Caco-2 (cell line): ENCODE measurements at regions not wholly inside any gene's neighbourhood (a gene's known extent, or its start where the extent isn't known, plus 50 kb on each side); places are given as distances from the start of the nearest gene placed in this dataset.

Experiments used
- BruUV-seq: library from RNA; stranded (reverse); fragments of 400-500 nt; replicated peaks from 2 replicates; lab custom pipeline; 2021; lab: Mats Ljungman, UMichigan
- CTCF ChIA-PET: fragments of 300-600 bp; sonication (Branson Sonifier 250); formaldehyde crosslinking; loops from one replicate; lab custom pipeline; 2022; ENCODE audit warnings: antibody characterized with exemption; lab: Charles Lee
- POLR2A ChIA-PET: fragments of 300-600 bp; sonication (Branson Sonifier 250); formaldehyde crosslinking; loops from one replicate; lab custom pipeline; 2022; ENCODE audit warnings: antibody characterized with exemption; lab: Charles Lee
- DNase-seq, 2 experiments: peaks; one replicate each; pipeline versions ENCODE4 v3.0.0 to v3.0.0-alpha.2; 2020 to 2022
- H3K27me3 ChIP-seq: replicated peaks from 2 replicates; pipeline ENCODE4 v1.6.0; 2011; ENCODE audit warnings: low read length; ENCODE audit not compliant: control insufficient read depth, insufficient read depth
- H3K36me3 ChIP-seq: 2 replicates; pipeline ENCODE4 v1.5.1; 2011; ENCODE audit warnings: low read length; ENCODE audit not compliant: control insufficient read depth, insufficient read depth
- H3K4me1 ChIP-seq: fragments of 250-450 bp; sonication (Bioruptor Pico); 2 replicates; pipeline ENCODE4 v1.5.1; 2020; ENCODE audit warnings: mild to moderate bottlenecking
- H3K4me3 ChIP-seq: 2 replicates; pipeline ENCODE4 v1.5.1; 2011; ENCODE audit warnings: low read depth, mild to moderate bottlenecking, control low read depth, low read length
- H3K9me3 ChIP-seq: fragments of 250-450 bp; sonication (Bioruptor Pico); 2 replicates; pipeline ENCODE4 v1.5.1; 2020; ENCODE audit warnings: mild to moderate bottlenecking, moderate library complexity
- H3K27ac Mint-ChIP-seq: one replicate; pipeline ENCODE4 v1.8.0; 2022; ENCODE audit warnings: mixed read lengths; ENCODE audit not compliant: unreplicated experiment
- H3K27me3 Mint-ChIP-seq: one replicate; pipeline ENCODE4 v1.8.0; 2022; ENCODE audit warnings: mixed read lengths; ENCODE audit not compliant: insufficient read depth, unreplicated experiment
- H3K36me3 Mint-ChIP-seq: one replicate; pipeline ENCODE4 v1.8.0; 2022; ENCODE audit warnings: mild to moderate bottlenecking, mixed read lengths; ENCODE audit not compliant: insufficient read depth, unreplicated experiment
- H3K4me1 Mint-ChIP-seq: one replicate; pipeline ENCODE4 v1.8.0; 2022; ENCODE audit warnings: low read depth, mixed read lengths; ENCODE audit not compliant: unreplicated experiment
- H3K4me3 Mint-ChIP-seq: one replicate; pipeline ENCODE4 v1.8.0; 2022; ENCODE audit warnings: mild to moderate bottlenecking, moderate library complexity, mixed read lengths; ENCODE audit not compliant: unreplicated experiment
- H3K9me3 Mint-ChIP-seq: one replicate; pipeline ENCODE4 v1.8.0; 2022; ENCODE audit warnings: mixed read lengths; ENCODE audit not compliant: unreplicated experiment
- CTCF ChIP-seq, 2 experiments: fragments of 200-600 bp in 1 of 2; IDR thresholded peaks; 1 replicate in 1 of 2; 2 replicates in 1 of 2; pipeline versions ENCODE4 v1.5.1 to v1.8.0; 2011 to 2022; ENCODE audit warnings: antibody characterized with exemption in 1 of 2, control low read depth in 1 of 2, inconsistent platforms in 1 of 2, low read depth in 1 of 2, low read length in 1 of 2, mild to moderate bottlenecking in 1 of 2, moderate library complexity in 1 of 2; ENCODE audit not compliant: insufficient read depth in 1 of 2, severe bottlenecking in 1 of 2, unreplicated experiment in 1 of 2
- intact Hi-C: fragments of 100-400 bp; cut with micrococcal nuclease; formaldehyde crosslinking; loops from one replicate; pipeline ENCODE4 v1.10.0; 2022; ENCODE audit not compliant: unreplicated experiment

GRCh38 chrX:69085151-69085550, 80.1 kb downstream of the PJA1 start:
- H3K27me3 Mint-ChIP-seq: no peaks in the 10 kb centered on the region
- no peaks in the 10 kb centered on the region for H3K9me3 ChIP-seq
- no peak overlapping the region for H3K27ac Mint-ChIP-seq
- TF ChIP-seq CTCF (IDR thresholded peaks at IDR 0.05; ENCODE audit: insufficient read depth in 1 of 2, low read depth in 1 of 2, low read length in 1 of 2, severe bottlenecking in 1 of 2, unreplicated experiment in 1 of 2): no peak
- H3K4me3 Mint-ChIP-seq: no peak overlapping the region
- no peaks in the 10 kb centered on the region for H3K9me3 Mint-ChIP-seq
- DNase-seq: no peak
- no peaks in the 10 kb centered on the region for H3K27me3 ChIP-seq
- H3K4me1 ChIP-seq: no peaks in the 10 kb centered on the region
- ChIA-PET POLR2A (no interaction called here), CTCF (no interaction called here)
- intact Hi-C loops: no loop called here
- no peaks in the 10 kb centered on the region for H3K4me1 Mint-ChIP-seq
- no peaks in the 10 kb centered on the region for H3K36me3 ChIP-seq
- H3K4me3 ChIP-seq: no peak overlapping the region
- BruUV-seq: no TSS peak
- H3K36me3 Mint-ChIP-seq: no peaks in the 10 kb centered on the region

GRCh38 chrX:69083801-69084200, 81.5 kb downstream of the PJA1 start:
- no peak overlapping the region for H3K4me3 ChIP-seq
- no peaks in the 10 kb centered on the region for H3K4me1 Mint-ChIP-seq
- H3K4me3 Mint-ChIP-seq: no peak overlapping the region
- no peaks in the 10 kb centered on the region for H3K27me3 Mint-ChIP-seq
- BruUV-seq: no TSS peak
- ChIA-PET CTCF (interaction anchor here (0.6 kb wide), 1 partner anchor 140 kb away, joined by 3 read pairs; no protein-coding TSS in a partner anchor), POLR2A (interaction anchor here (0.6 kb wide), 1 partner anchor 59 kb away, joined by 6 read pairs; no protein-coding TSS in a partner anchor)
- H3K27me3 ChIP-seq: no peaks in the 10 kb centered on the region
- no peaks in the 10 kb centered on the region for H3K36me3 Mint-ChIP-seq
- TF ChIP-seq CTCF (IDR thresholded peaks at IDR 0.05; ENCODE audit: insufficient read depth in 1 of 2, low read depth in 1 of 2, low read length in 1 of 2, severe bottlenecking in 1 of 2, unreplicated experiment in 1 of 2): no peak
- H3K9me3 ChIP-seq: no peaks in the 10 kb centered on the region
- no peaks in the 10 kb centered on the region for H3K4me1 ChIP-seq
- no peaks in the 10 kb centered on the region for H3K36me3 ChIP-seq
- no peak overlapping the region for H3K27ac Mint-ChIP-seq
- intact Hi-C loops: no loop called here
- no peak for DNase-seq
- H3K9me3 Mint-ChIP-seq: no peaks in the 10 kb centered on the region

- no peaks in the 10 kb centered on the region for H3K9me3 ChIP-seq
- ChIA-PET CTCF (interaction anchor here (0.6 kb wide), 1 partner anchor 140 kb away, joined by 3 read pairs; no protein-coding TSS in a partner anchor), POLR2A (interaction anchor here (0.6 kb wide), 1 partner anchor 60 kb away, joined by 6 read pairs; no protein-coding TSS in a partner anchor)
- no peaks in the 10 kb centered on the region for H3K4me1 ChIP-seq
- H3K36me3 Mint-ChIP-seq: no peaks in the 10 kb centered on the region
- H3K4me3 Mint-ChIP-seq: no peak overlapping the region
- no peaks in the 10 kb centered on the region for H3K27me3 ChIP-seq
- H3K36me3 ChIP-seq: no peaks in the 10 kb centered on the region
- DNase-seq: no peak
- intact Hi-C loops: no loop called here
- H3K27ac Mint-ChIP-seq: no peak overlapping the region
- BruUV-seq: no TSS peak
- H3K9me3 Mint-ChIP-seq: no peaks in the 10 kb centered on the region
- H3K27me3 Mint-ChIP-seq: no peaks in the 10 kb centered on the region
- TF ChIP-seq CTCF (IDR thresholded peaks at IDR 0.05; ENCODE audit: insufficient read depth in 1 of 2, low read depth in 1 of 2, low read length in 1 of 2, severe bottlenecking in 1 of 2, unreplicated experiment in 1 of 2): no peak
- H3K4me3 ChIP-seq: no peak overlapping the region
- H3K4me1 Mint-ChIP-seq: no peaks in the 10 kb centered on the region
Measured at GRCh38 chrX:69083361-69083760, 81.9 kb downstream of the PJA1 start.
